ENCODE measurements at regions not wholly inside any gene's neighbourhood (a gene's known extent, or its start where the extent isn't known, plus 50 kb on each side); places are given as distances from the start of the nearest gene placed in this dataset.

- H3K27me3 ChIP-seq (replicated peaks; ENCODE audit: insufficient read depth) = no peaks in the 10 kb centered on the region
- H3K36me3 ChIP-seq = no peaks in the 10 kb centered on the region
- DNase-seq (ENCODE audit: low spot score) (no peak), ATAC-seq (ENCODE audit: insufficient number of reproducible peaks, low FRiP score, low read depth) (no peak)
- no peaks in the 10 kb centered on the region for H3K4me1 ChIP-seq (ENCODE audit: control insufficient read depth in 1 of 2, low read depth in 2 of 2)
- H3K9me3 ChIP-seq = no peaks in the 10 kb centered on the region
- no peak for TF ChIP-seq CTCF (IDR thresholded peaks at IDR 0.05)
- no peak overlapping the region for H3K4me3 ChIP-seq
- no peak overlapping the region for H3K27ac ChIP-seq
Observed at GRCh38 chr11:33560729-33561128, 139.9 kb downstream of the C11orf91 start.

DNA sequence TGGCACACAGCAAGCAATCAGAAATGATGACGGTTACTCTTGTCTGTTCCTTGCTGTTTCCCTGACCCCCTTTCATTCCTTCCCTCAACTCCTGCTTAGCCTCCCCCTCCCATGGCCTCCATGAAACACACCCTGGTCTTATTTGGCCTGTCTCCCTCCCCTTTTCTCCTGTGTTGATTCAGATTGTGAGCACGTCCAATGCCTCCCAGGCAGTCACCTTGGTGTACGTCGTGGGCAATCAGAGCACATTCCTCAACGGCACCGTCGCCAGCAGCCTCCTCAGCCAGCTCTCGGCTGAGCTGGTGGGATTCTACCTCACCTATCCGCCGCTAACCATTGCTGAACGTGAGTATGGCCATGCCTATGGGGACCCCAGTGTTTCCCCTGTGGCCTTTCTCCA is 141.1 kb downstream of the C11orf91 start:
- Histone ChIP-seq H3K9me3 (no peaks in the 10 kb centered on the region), H3K27me3 (replicated peaks; ENCODE audit: insufficient read depth) (no peaks in the 10 kb centered on the region), H3K36me3 (no peaks in the 10 kb centered on the region), H3K4me1 (ENCODE audit: control insufficient read depth in 1 of 2, low read depth in 2 of 2) (no peaks in the 10 kb centered on the region), H3K27ac (no peak overlapping the region), H3K4me3 (no peak overlapping the region)
- ATAC-seq (ENCODE audit: insufficient number of reproducible peaks, low FRiP score, low read depth) (no peak), DNase-seq (ENCODE audit: low spot score) (no peak)
- TF ChIP-seq CTCF (IDR thresholded peaks at IDR 0.05) = no peak

DNA sequence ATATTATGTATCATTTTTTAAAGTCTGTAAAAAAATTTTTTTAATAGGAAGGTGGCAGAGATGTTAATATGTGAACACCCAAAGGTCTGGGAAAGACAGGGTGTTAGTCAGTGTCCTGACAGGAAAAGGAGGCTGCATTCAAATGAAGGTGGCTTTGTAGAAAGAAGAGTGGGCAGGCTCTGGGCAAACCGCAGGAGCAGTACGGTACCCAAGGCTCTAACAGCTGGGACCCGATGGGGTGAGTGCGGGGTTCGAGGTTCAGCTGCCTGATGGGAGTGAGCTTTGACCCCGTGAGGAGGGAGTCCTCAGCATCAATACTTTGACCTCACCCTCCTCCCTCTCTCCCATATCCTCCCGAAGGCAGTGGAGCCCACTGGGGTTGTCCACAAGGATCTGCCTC is 142.5 kb downstream of the C11orf91 start:
- no peak overlapping the region for H3K4me3 ChIP-seq
- no peak overlapping the region for H3K27ac ChIP-seq
- DNase-seq (ENCODE audit: low spot score) (no peak), ATAC-seq (ENCODE audit: insufficient number of reproducible peaks, low FRiP score, low read depth) (no peak)
- no peaks in the 10 kb centered on the region for H3K4me1 ChIP-seq (ENCODE audit: control insufficient read depth in 1 of 2, low read depth in 2 of 2)
- H3K36me3 ChIP-seq = no peaks in the 10 kb centered on the region
- no peak for TF ChIP-seq CTCF (IDR thresholded peaks at IDR 0.05)
- no peaks in the 10 kb centered on the region for H3K9me3 ChIP-seq
- no peaks in the 10 kb centered on the region for H3K27me3 ChIP-seq (replicated peaks; ENCODE audit: insufficient read depth)

- H3K4me1 ChIP-seq (ENCODE audit: control insufficient read depth in 1 of 2, low read depth in 2 of 2) = no peaks in the 10 kb centered on the region
- no peaks in the 10 kb centered on the region for H3K9me3 ChIP-seq
- no peak overlapping the region for H3K27ac ChIP-seq
- H3K4me3 ChIP-seq = no peak overlapping the region
- no peak for DNase-seq (ENCODE audit: low spot score)
- no peaks in the 10 kb centered on the region for H3K27me3 ChIP-seq (replicated peaks; ENCODE audit: insufficient read depth)
- no peak for TF ChIP-seq CTCF (IDR thresholded peaks at IDR 0.05)
- no peak for ATAC-seq (ENCODE audit: insufficient number of reproducible peaks, low FRiP score, low read depth)
- no peaks in the 10 kb centered on the region for H3K36me3 ChIP-seq
Observed at GRCh38 chr11:33557201-33557600, 143.4 kb downstream of the C11orf91 start.

DNA sequence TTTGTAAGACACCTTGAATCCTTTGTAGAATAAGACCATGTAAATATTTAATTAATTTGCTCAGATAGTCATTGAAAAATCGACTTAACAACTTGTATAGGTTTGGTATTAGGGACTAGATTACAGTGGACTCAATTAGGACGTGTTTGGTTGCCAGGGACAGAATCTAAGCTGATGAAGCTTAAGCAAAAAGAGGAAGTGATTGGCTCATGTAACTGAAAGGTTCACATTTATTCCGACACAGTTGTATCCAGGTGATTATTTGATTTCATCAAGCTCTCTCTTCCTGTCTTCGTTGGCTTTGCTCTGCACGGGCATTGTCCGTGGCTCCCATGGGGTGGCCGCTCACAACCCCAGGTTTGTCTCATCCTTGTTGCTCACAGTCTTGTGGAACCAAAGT is 146.4 kb downstream of the C11orf91 start:
- no peak overlapping the region for H3K27ac ChIP-seq
- H3K27me3 ChIP-seq (replicated peaks; ENCODE audit: insufficient read depth) = no peaks in the 10 kb centered on the region
- no peaks in the 10 kb centered on the region for H3K9me3 ChIP-seq
- no peaks in the 10 kb centered on the region for H3K36me3 ChIP-seq
- TF ChIP-seq CTCF (IDR thresholded peaks at IDR 0.05) = no peak
- no peak overlapping the region for H3K4me3 ChIP-seq
- ATAC-seq (ENCODE audit: insufficient number of reproducible peaks, low FRiP score, low read depth) = no peak
- no peak for DNase-seq (ENCODE audit: low spot score)
- no peaks in the 10 kb centered on the region for H3K4me1 ChIP-seq (ENCODE audit: control insufficient read depth in 1 of 2, low read depth in 2 of 2)

Data from thoracic aorta (tissue), 2 donors.